Sigmoid colon (tissue), 3 donors: ENCODE measurements at regions not wholly inside any gene's neighbourhood (a gene's known extent, or its start where the extent isn't known, plus 50 kb on each side); places are given as distances from the start of the nearest gene placed in this dataset.

Source experiments
- POLR2A ChIP-seq, 2 donors: fragments of 450-650 bp; IDR thresholded peaks; one replicate each; pipeline ENCODE4 v1.6.1; 2016; ENCODE audit warnings: antibody characterized with exemption in 2 of 2, mild to moderate bottlenecking in 2 of 2, moderate library complexity in 2 of 2
- TF ChIP-seq, protein P1 (sequence below), 4 experiments: fragments of 450-650 bp in 3 of 4; fragments of 200-600 bp in 1 of 4; IDR thresholded peaks; one replicate each; pipeline ENCODE4 v1.5.1; 2016 to 2019; ENCODE audit warnings: antibody characterized with exemption in 4 of 4, mild to moderate bottlenecking in 3 of 4, moderate library complexity in 2 of 4

DNA sequence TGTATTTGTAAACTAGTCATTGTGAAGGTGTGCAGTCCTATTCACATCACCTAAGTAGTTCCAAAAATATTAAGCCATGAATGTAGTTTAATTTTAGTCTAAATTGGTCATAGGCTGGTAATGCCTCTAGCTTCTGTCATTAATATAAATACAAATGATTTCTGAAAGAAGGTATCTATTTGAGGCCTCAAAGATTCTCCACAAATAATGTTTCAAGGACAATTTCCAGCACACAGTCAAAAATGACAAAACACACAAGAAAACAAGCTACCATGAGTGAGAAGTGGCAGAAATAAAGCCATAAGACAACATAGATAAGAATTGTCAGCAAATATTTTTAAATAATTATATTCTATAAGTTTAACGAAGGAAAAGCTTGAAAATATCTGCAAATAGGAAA lies 66.7 kb upstream of the PDK4 start:
- TF ChIP-seq, protein P1, sequence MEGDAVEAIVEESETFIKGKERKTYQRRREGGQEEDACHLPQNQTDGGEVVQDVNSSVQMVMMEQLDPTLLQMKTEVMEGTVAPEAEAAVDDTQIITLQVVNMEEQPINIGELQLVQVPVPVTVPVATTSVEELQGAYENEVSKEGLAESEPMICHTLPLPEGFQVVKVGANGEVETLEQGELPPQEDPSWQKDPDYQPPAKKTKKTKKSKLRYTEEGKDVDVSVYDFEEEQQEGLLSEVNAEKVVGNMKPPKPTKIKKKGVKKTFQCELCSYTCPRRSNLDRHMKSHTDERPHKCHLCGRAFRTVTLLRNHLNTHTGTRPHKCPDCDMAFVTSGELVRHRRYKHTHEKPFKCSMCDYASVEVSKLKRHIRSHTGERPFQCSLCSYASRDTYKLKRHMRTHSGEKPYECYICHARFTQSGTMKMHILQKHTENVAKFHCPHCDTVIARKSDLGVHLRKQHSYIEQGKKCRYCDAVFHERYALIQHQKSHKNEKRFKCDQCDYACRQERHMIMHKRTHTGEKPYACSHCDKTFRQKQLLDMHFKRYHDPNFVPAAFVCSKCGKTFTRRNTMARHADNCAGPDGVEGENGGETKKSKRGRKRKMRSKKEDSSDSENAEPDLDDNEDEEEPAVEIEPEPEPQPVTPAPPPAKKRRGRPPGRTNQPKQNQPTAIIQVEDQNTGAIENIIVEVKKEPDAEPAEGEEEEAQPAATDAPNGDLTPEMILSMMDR (IDR thresholded peaks at IDR 0.05): no peak
- TF ChIP-seq POLR2A (IDR thresholded peaks at IDR 0.05): no peak
